BE2C (cell line): ENCODE measurements at regions not wholly inside any gene's neighbourhood (a gene's known extent, or its start where the extent isn't known, plus 50 kb on each side); places are given as distances from the start of the nearest gene placed in this dataset.

Experiments
- DNase-seq: peaks from one replicate; pipeline ENCODE4 v3.0.0-alpha.2; 2020
- H3K27me3 ChIP-seq: fragments of 250-450 bp; sonication (Bioruptor Pico); 2 replicates; pipeline ENCODE4 v1.5.1; 2020; ENCODE audit warnings: mild to moderate bottlenecking
- H3K36me3 ChIP-seq: fragments of 250-450 bp; sonication (Bioruptor Pico); 2 replicates; pipeline ENCODE4 v1.5.1; 2020; ENCODE audit warnings: mild to moderate bottlenecking
- H3K4me1 ChIP-seq: fragments of 250-450 bp; sonication (Bioruptor Pico); 2 replicates; pipeline ENCODE4 v1.5.1; 2020
- H3K4me3 ChIP-seq: 2 replicates; pipeline ENCODE4 v1.5.1; 2011; ENCODE audit warnings: low read depth, low read length
- H3K9me3 ChIP-seq: fragments of 250-450 bp; sonication (Bioruptor Pico); 2 replicates; pipeline ENCODE4 v1.5.1; 2020
- TF ChIP-seq, protein P1 (sequence below): IDR thresholded peaks from 2 replicates; pipeline ENCODE4 v1.5.1; 2012; ENCODE audit warnings: mild to moderate bottlenecking, low read depth, low read length

DNA sequence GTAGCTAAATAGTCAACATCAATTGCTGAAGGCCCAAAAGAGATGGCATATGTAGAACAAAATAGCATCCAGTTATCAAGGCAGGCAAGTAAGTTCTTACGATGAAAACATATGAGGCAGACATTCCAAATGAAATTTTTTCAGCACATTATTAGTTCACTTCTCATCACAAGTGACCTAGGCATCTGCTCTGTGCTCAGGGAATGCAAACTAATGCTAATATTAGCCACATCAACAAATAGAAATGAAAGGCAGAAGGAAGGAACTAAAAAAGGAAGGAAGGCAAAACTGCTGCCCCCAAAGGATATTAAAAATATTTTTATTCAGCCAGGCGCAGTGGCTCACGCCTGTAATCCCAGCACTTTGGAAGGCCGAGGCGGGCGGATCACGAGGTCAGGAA, 51.2 kb upstream of the ROCK1 start:
- TF ChIP-seq, protein P1, sequence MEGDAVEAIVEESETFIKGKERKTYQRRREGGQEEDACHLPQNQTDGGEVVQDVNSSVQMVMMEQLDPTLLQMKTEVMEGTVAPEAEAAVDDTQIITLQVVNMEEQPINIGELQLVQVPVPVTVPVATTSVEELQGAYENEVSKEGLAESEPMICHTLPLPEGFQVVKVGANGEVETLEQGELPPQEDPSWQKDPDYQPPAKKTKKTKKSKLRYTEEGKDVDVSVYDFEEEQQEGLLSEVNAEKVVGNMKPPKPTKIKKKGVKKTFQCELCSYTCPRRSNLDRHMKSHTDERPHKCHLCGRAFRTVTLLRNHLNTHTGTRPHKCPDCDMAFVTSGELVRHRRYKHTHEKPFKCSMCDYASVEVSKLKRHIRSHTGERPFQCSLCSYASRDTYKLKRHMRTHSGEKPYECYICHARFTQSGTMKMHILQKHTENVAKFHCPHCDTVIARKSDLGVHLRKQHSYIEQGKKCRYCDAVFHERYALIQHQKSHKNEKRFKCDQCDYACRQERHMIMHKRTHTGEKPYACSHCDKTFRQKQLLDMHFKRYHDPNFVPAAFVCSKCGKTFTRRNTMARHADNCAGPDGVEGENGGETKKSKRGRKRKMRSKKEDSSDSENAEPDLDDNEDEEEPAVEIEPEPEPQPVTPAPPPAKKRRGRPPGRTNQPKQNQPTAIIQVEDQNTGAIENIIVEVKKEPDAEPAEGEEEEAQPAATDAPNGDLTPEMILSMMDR, result no peak
- Histone ChIP-seq H3K4me1 (no peaks in the 10 kb centered on the region), H3K27me3 (no peaks in the 10 kb centered on the region), H3K4me3 (no peak overlapping the region), H3K36me3 (no peaks in the 10 kb centered on the region), H3K9me3 (no peaks in the 10 kb centered on the region)
- DNase-seq, result no peak

DNA sequence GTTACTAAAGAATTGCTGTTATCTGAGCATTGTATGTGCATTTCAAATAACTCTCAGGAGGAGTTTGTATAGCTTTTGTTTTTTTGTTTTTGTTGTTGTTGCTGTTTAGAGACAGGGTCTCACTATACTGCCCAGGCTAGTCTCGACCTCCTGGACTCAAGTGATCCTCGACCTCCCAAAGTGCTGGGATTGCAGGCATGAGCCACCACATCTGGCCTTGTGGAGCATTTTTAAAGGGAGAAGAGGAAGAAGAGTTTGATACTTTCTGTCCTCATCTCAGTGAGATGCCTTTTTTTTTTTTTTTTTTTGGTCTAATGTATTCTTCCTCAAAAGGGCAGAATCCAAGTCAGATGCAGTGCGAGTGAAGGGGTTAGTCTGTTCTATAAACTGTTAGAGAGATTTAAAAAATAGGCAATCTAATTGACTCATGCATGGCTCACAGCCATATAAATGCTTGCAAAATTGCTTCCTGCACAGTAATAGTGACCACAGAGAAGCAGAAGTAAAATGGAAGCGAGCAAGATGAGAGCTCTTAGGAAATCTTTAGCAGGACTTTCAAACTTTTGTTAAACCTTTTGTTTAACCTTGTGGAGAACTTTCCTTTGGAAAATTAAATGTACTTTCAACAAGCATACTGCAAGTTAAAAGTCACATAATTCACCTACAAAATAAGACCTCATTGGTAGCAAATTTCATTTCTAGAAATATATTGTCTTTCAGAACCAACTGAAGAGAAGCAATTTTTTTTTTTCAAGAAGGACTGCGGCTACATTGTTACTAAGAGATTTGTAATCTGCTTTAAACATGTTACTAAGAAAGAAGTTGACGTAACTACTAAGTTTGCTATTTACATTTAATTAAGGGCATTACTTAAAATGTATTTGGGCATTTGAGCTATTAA, 52.3 kb upstream of the ROCK1 start:
- TF ChIP-seq, protein P1, result no peak
- H3K27me3 ChIP-seq, result no peaks in the 10 kb centered on the region
- H3K9me3 ChIP-seq, result no peaks in the 10 kb centered on the region
- DNase-seq, result no peak
- no peaks in the 10 kb centered on the region for H3K36me3 ChIP-seq
- H3K4me3 ChIP-seq, result no peak overlapping the region
- no peaks in the 10 kb centered on the region for H3K4me1 ChIP-seq

DNA sequence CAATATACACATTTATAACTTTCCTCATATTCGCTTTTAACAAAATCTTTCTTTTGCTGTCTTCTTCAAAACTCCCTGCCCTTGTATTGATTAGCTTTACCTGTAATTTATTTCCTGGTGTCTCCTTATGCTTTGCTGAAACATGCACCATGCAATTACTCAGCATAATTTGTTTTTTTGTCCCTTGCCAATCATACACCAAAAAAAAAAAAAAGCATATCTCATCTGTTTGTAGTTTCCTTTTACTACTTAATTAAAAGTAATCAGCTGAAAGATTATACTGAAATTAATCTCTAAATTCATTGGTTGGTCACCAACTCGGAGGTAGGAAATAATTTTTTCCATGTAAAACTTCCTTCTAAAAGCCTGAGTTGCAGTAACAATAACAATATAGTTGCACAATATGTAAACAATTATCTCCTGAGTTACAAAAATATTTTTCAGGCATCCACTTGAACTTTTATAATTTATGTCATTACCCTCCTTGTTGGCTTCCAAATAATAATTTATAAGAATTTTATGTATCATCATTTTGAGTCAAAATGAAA, 53.0 kb upstream of the ROCK1 start:
- TF ChIP-seq, protein P1, result no peak
- H3K4me1 ChIP-seq, result no peaks in the 10 kb centered on the region
- no peaks in the 10 kb centered on the region for H3K36me3 ChIP-seq
- no peak overlapping the region for H3K4me3 ChIP-seq
- no peaks in the 10 kb centered on the region for H3K9me3 ChIP-seq
- no peak for DNase-seq
- H3K27me3 ChIP-seq, result no peaks in the 10 kb centered on the region

DNA sequence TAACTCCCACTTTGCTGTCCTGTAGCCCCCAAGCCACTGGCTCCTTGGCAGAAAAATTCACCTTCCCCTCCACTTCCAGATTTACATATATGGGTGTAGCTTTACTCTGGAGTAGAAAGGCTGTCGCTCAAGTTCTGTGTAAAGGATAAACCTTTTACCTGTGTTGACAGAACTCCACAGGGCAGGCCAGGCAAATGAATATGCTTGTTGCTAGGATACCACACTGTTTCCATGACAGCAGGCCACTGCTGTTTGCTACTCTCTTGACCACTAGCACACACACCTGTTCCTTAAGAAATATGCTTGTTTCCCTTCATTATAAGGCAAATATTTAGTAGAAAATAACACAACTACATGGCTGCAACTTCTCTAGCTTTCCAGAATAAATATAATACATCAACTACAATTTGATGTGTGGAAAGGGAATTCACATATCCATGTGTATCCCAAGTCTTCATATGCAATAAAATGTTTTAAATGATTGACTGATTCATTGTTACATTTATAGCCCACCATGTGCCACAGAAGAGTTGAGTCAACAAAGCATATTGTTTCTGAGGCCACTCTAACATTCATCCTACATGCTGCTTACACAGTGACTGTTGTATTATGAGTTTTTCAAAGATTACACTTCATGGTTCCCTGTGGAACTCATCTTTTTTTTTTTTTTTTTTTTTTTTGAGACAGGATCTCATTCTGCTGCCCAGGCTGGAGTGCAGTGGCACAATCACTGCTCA, 56.2 kb upstream of the ROCK1 start:
- Histone ChIP-seq H3K4me1 (no peaks in the 10 kb centered on the region), H3K4me3 (no peak overlapping the region), H3K36me3 (no peaks in the 10 kb centered on the region), H3K27me3 (no peaks in the 10 kb centered on the region), H3K9me3 (no peaks in the 10 kb centered on the region)
- TF ChIP-seq, protein P1, result no peak
- no peak for DNase-seq

DNA sequence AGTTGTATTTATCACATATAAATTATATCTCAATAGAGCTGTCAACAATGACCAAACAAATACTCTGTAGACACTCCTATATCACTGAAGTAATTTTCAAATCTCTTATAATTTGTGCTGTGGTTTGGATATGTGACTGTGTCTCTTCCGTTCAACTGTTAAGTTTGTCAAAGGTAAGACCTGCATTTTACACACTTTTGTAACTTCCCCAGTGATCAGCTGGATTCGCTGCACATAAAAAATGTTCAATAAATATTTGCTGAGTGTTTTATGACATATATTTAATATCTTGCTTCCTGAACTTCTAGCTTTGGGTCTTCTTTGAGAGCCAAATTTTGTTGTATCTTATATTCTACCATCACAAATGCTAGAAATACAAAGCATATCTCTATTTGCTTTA, 57.3 kb upstream of the ROCK1 start:
- no peak for DNase-seq
- H3K27me3 ChIP-seq, result no peaks in the 10 kb centered on the region
- H3K4me1 ChIP-seq, result no peaks in the 10 kb centered on the region
- no peaks in the 10 kb centered on the region for H3K9me3 ChIP-seq
- H3K36me3 ChIP-seq, result no peaks in the 10 kb centered on the region
- H3K4me3 ChIP-seq, result no peak overlapping the region
- TF ChIP-seq, protein P1, result no peak
